DND-41 (cell line): ENCODE measurements at regions not wholly inside any gene's neighbourhood (a gene's known extent, or its start where the extent isn't known, plus 50 kb on each side); places are given as distances from the start of the nearest gene placed in this dataset.

Experiments
- EZH2 ChIP-seq: IDR thresholded peaks from 3 replicates; pipeline ENCODE4 v1.6.1; 2012; ENCODE audit warnings: borderline replicate concordance, low read depth, mild to moderate bottlenecking, moderate library complexity, low read length, inconsistent platforms; ENCODE audit not compliant: severe bottlenecking
- TF ChIP-seq, protein P1 (sequence below): IDR thresholded peaks from 2 replicates; pipeline ENCODE4 v1.5.1; 2012; ENCODE audit warnings: borderline replicate concordance, low read length, moderate library complexity, mild to moderate bottlenecking; ENCODE audit not compliant: poor library complexity, severe bottlenecking; ENCODE audit errors: extremely low read depth

GRCh38 chr5:38060354-38060753 is 198.0 kb upstream of the EGFLAM start:
- TF ChIP-seq, protein P1, sequence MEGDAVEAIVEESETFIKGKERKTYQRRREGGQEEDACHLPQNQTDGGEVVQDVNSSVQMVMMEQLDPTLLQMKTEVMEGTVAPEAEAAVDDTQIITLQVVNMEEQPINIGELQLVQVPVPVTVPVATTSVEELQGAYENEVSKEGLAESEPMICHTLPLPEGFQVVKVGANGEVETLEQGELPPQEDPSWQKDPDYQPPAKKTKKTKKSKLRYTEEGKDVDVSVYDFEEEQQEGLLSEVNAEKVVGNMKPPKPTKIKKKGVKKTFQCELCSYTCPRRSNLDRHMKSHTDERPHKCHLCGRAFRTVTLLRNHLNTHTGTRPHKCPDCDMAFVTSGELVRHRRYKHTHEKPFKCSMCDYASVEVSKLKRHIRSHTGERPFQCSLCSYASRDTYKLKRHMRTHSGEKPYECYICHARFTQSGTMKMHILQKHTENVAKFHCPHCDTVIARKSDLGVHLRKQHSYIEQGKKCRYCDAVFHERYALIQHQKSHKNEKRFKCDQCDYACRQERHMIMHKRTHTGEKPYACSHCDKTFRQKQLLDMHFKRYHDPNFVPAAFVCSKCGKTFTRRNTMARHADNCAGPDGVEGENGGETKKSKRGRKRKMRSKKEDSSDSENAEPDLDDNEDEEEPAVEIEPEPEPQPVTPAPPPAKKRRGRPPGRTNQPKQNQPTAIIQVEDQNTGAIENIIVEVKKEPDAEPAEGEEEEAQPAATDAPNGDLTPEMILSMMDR, result no peak
- no peak for TF ChIP-seq EZH2
